HL-60 (cell line): ENCODE measurements at regions not wholly inside any gene's neighbourhood (a gene's known extent, or its start where the extent isn't known, plus 50 kb on each side); places are given as distances from the start of the nearest gene placed in this dataset.
"Not testable (repeated sequence)": the region's sequence is repeated elsewhere in the genome, so short reads cannot be mapped to it uniquely, and the experiment has no call there.

ENCODE experiments used
- DNase-seq, 2 experiments: peaks; one replicate each; pipeline ENCODE4 v3.0.0-alpha.2; 2010 to 2020; ENCODE audit warnings: low read depth in 1 of 2, low spot score in 1 of 2
- H3K27ac ChIP-seq: fragments of 250-450 bp; sonication (Bioruptor Pico); replicated peaks from 2 replicates; pipeline ENCODE4 v1.5.1; 2020; ENCODE audit warnings: mild to moderate bottlenecking, moderate library complexity
- H3K27me3 ChIP-seq: fragments of 250-450 bp; sonication (Bioruptor Pico); 2 replicates; pipeline ENCODE4 v1.5.1; 2021; ENCODE audit warnings: mild to moderate bottlenecking, moderate library complexity; ENCODE audit not compliant: insufficient read depth, poor library complexity, severe bottlenecking
- H3K4me3 ChIP-seq: replicated peaks from 2 replicates; pipeline ENCODE4 v1.5.1; 2011; ENCODE audit warnings: mild to moderate bottlenecking, control low read depth, low read length; ENCODE audit not compliant: insufficient read depth
- GABPA ChIP-seq: IDR thresholded peaks from 2 replicates; pipeline ENCODE4 v1.6.1; 2012; ENCODE audit warnings: low read depth
- POLR2AphosphoS5 ChIP-seq: IDR thresholded peaks from 2 replicates; pipeline ENCODE4 v1.6.1; 2012; ENCODE audit warnings: low read depth
- SPI1 ChIP-seq: IDR thresholded peaks from 2 replicates; pipeline ENCODE4 v1.6.1; 2012; ENCODE audit warnings: low read depth, mild to moderate bottlenecking, borderline replicate concordance
- TF ChIP-seq, protein P1 (sequence below): IDR thresholded peaks from one replicate; pipeline ENCODE4 v1.5.1; 2011; ENCODE audit warnings: low read length, control low read depth, inconsistent platforms; ENCODE audit not compliant: insufficient read depth
- TF ChIP-seq, protein P2 (sequence below): IDR thresholded peaks from 2 replicates; pipeline ENCODE4 v1.6.1; 2012; ENCODE audit warnings: low read depth; ENCODE audit not compliant: insufficient replicate concordance

GRCh38 chr4:167838686-167839085 is 253.7 kb upstream of the ANXA10 start:
- no peaks in the 10 kb centered on the region for H3K27me3 ChIP-seq
- no peak for TF ChIP-seq SPI1
- TF ChIP-seq, protein P1, sequence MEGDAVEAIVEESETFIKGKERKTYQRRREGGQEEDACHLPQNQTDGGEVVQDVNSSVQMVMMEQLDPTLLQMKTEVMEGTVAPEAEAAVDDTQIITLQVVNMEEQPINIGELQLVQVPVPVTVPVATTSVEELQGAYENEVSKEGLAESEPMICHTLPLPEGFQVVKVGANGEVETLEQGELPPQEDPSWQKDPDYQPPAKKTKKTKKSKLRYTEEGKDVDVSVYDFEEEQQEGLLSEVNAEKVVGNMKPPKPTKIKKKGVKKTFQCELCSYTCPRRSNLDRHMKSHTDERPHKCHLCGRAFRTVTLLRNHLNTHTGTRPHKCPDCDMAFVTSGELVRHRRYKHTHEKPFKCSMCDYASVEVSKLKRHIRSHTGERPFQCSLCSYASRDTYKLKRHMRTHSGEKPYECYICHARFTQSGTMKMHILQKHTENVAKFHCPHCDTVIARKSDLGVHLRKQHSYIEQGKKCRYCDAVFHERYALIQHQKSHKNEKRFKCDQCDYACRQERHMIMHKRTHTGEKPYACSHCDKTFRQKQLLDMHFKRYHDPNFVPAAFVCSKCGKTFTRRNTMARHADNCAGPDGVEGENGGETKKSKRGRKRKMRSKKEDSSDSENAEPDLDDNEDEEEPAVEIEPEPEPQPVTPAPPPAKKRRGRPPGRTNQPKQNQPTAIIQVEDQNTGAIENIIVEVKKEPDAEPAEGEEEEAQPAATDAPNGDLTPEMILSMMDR, result no peak
- TF ChIP-seq GABPA, result no peak
- TF ChIP-seq, protein P2, sequence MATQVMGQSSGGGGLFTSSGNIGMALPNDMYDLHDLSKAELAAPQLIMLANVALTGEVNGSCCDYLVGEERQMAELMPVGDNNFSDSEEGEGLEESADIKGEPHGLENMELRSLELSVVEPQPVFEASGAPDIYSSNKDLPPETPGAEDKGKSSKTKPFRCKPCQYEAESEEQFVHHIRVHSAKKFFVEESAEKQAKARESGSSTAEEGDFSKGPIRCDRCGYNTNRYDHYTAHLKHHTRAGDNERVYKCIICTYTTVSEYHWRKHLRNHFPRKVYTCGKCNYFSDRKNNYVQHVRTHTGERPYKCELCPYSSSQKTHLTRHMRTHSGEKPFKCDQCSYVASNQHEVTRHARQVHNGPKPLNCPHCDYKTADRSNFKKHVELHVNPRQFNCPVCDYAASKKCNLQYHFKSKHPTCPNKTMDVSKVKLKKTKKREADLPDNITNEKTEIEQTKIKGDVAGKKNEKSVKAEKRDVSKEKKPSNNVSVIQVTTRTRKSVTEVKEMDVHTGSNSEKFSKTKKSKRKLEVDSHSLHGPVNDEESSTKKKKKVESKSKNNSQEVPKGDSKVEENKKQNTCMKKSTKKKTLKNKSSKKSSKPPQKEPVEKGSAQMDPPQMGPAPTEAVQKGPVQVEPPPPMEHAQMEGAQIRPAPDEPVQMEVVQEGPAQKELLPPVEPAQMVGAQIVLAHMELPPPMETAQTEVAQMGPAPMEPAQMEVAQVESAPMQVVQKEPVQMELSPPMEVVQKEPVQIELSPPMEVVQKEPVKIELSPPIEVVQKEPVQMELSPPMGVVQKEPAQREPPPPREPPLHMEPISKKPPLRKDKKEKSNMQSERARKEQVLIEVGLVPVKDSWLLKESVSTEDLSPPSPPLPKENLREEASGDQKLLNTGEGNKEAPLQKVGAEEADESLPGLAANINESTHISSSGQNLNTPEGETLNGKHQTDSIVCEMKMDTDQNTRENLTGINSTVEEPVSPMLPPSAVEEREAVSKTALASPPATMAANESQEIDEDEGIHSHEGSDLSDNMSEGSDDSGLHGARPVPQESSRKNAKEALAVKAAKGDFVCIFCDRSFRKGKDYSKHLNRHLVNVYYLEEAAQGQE, result no peak
- TF ChIP-seq POLR2AphosphoS5, result no peak
- H3K4me3 ChIP-seq, result no peak overlapping the region
- no peak for DNase-seq
- H3K27ac ChIP-seq, result no peak overlapping the region

GRCh38 chr4:167842487-167842886 is 249.8 kb upstream of the ANXA10 start:
- no peak for DNase-seq

DNA sequence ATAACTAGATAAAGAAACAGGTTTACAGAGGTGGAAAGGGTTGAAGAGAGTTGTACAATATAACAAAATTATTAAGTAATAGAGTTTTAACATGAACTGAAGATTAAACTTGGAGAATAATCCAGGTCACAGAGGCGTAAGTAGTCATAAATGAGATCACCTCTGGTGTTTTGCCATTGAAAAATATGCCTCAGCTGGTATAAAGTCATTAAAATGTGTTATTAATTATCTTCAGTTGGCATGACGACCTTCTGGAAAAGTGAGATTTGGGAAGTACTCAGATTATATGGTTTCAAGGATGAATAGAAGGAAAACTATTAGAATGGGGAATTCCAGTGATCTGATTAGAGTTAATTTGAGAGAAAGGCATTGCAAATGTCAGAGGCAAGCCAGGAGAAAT is 237.5 kb upstream of the ANXA10 start:
- DNase-seq, result no peak
- H3K27me3 ChIP-seq, result no peaks in the 10 kb centered on the region
- no peak overlapping the region for H3K4me3 ChIP-seq
- H3K27ac ChIP-seq, result no peak overlapping the region
- no peak for TF ChIP-seq SPI1
- TF ChIP-seq, protein P1, result no peak
- no peak for TF ChIP-seq POLR2AphosphoS5
- TF ChIP-seq, protein P2, result no peak
- TF ChIP-seq GABPA, result no peak

More at GRCh38 chr4:167842487-167842886, 249.8 kb upstream of the ANXA10 start:
- no peaks in the 10 kb centered on the region for H3K27me3 ChIP-seq
- no peak overlapping the region for H3K4me3 ChIP-seq
- H3K27ac ChIP-seq, result no peak overlapping the region
- TF ChIP-seq GABPA, result no peak
- TF ChIP-seq, protein P1, result no peak
- TF ChIP-seq, protein P2, result no peak
- no peak for TF ChIP-seq SPI1
- no peak for TF ChIP-seq POLR2AphosphoS5

- DNase-seq, H3K4me3 ChIP-seq, H3K27ac ChIP-seq: not testable (repeated sequence)
Observed at GRCh38 chr4:167858127-167858526, 234.2 kb upstream of the ANXA10 start.

More at GRCh38 chr4:167858127-167858526, 234.2 kb upstream of the ANXA10 start:
- not testable (repeated sequence) for H3K27me3 ChIP-seq
